Fibroblast of the conjunctiva (primary cell): ENCODE measurements at regions not wholly inside any gene's neighbourhood (a gene's known extent, or its start where the extent isn't known, plus 50 kb on each side); places are given as distances from the start of the nearest gene placed in this dataset.
"Not testable (repeated sequence)": the region's sequence is repeated elsewhere in the genome, so short reads cannot be mapped to it uniquely, and the experiment has no call there.

ENCODE experiments used
- DNase-seq: peaks from one replicate; pipeline ENCODE4 v3.0.0-alpha.2; 2010; ENCODE audit warnings: low read depth

DNA sequence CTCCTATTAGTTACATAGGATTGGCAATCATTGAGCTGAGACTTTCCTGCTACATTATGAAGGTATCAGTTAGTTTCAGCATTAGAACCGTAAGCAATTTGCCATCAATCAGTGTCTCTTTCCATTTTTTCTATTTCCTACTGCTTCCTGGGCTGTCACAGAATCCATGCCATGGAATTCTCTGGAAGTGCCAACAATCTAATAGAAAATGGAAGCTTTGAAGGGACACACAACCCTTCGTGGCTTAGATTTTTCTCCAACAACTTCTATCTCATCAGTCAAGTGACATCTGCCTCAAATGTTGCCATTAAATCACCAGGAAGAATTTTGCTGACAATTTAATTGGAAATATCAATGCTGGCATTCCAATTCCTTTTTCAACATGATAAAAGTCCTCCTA is 183.5 kb upstream of the PARD3B start:
- no peak for DNase-seq

DNA sequence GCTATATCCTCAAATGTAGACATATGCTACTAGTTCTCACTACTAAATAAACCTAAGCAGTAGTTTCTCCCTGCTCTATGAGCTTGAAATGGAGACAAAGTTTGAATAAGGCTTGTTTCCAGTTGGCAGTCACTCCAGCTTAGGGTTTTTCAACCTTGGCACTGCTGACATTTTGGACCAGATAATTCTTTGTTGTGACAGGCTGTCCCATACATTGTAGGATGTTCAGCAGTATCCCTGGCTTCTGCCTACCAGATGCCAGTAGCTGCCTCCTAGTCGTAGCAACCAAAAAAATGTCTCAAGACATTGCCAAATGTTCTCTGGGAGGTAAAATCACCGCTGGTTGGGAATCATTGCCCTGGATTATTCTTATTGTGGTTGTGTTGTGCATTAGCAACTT is 182.7 kb upstream of the PARD3B start:
- DNase-seq, result no peak

DNA sequence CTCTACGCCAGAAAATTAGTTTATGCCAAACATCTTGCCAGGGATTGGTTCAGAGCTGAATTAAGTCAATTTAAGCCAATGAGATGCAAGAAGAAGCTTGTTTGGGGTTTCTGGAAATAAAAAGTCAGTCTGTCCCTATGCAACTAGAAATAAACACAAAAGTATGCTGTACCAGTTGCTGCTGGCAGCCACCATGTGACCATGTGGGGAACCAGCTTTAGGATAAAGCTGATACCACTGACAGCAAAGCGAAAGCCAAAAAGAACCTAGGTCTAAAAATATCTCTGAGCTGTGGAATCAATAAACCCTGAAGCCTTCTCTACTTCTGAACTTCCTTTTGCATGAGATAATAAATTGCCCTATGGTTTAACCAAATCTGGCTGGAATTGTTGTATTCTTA is 181.8 kb upstream of the PARD3B start:
- DNase-seq, result no peak

DNA sequence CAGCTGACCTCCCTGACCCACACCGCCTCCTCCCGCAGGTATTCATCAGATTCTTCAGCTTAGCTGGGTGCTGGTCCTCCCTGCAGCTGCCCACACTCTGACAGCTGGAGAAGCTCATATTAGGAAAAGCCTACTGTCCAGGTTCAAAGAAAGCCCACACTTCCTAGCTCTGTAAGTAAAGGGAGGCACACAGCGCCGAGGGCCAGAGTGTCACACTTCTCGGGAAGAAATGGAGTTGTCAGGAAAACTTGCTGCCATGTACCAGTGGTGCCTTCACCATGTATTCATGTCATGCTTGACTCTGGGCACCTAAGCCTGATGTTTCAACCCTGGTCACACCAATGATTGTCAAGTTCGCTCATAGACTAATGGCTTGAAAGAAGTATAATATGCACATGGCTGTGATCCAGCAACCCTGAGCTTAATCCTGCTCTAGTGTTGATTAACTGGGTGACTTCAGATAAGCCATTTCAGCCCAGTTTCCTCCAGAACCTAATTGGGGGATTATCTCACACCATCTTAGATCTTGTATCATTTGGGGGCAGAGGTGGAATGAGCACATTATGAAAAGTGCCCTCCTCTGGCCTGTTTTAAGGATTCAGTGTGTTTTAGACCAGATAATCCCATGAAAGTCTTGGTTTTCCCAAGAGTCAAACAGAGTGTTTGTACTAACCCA is 180.3 kb upstream of the PARD3B start:
- no peak for DNase-seq

DNA sequence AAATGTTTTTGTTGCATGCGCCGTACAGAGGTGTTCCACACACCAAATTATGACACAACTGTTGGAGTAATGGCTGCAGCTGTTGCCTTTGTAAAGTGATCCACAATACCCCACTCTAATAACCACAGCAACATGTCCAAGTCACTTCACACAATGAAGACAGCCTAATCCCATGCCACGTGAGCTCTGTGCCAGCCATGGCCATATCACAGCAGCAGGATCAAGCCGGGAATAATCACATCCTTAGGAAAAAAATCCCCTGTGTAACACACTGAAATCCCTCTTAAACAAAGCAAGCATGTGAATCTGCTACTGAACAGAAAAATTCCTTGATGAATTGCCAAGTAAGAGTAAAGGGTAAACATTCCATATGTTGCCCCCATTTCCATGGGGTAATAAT is 179.5 kb upstream of the PARD3B start:
- no peak for DNase-seq

DNA sequence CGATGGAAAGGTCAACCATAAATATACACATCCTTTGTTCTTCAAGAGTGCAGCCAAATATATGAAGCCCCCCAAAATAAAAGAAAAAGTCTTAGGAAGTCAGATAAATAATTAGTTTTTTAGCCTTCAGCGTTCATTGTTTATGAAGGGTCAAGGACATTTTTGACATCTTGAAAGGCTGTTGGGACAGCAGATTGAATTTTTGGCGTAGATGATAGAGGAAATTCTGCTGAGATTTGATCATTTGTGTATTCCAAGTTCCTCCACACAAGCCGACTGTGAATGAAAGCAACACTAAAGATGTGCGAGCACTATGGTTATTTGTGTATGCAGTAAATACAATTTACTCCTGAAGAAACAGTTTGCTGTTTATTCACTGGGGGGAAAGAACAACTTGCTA is 177.8 kb upstream of the PARD3B start:
- no peak for DNase-seq

DNA sequence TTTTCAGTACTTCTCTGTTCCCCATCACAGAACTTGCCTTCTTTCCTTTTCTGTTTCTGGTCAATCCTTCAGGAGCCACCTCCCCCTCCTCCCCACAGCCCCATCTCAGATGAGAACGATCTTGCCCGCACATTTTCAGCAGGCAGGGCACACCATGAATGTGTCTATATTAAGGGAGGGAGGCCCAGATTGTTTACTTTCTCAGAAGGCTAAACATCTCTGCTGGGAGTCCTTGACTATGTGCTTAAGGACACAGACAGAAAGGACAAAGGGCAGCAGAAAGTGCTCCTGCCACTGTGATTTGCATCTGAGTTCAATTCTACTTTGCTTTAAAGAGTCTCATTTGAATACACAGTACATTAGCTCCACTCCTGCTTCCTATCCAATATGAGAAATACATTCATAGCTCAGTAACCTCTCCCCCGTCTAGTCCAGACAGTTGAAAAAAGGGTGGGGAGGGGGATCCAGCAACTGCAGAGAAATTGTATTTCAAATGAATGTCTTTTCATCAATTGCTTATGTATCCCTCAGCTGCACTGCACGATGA is 175.0 kb upstream of the PARD3B start:
- DNase-seq, result no peak

DNA sequence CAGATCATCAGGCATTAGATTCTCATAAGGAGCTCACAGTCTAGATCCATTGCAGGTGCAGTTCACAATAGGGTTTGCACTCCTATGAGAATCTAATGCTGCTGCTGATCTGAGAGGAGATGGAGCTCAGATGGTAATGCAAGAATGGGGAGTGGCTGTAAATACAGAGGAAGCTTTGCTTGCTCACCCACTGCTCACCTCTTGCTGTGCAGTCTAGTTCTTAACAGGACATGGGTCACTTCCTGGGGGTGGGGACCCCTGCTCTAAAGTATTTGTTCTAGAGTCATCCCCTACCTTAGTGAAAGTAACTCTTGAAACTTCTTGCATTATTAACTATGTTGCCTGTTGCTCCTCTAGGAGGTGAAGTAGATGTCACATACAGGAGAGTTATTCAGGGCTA is 171.3 kb upstream of the PARD3B start:
- DNase-seq, result no peak

DNA sequence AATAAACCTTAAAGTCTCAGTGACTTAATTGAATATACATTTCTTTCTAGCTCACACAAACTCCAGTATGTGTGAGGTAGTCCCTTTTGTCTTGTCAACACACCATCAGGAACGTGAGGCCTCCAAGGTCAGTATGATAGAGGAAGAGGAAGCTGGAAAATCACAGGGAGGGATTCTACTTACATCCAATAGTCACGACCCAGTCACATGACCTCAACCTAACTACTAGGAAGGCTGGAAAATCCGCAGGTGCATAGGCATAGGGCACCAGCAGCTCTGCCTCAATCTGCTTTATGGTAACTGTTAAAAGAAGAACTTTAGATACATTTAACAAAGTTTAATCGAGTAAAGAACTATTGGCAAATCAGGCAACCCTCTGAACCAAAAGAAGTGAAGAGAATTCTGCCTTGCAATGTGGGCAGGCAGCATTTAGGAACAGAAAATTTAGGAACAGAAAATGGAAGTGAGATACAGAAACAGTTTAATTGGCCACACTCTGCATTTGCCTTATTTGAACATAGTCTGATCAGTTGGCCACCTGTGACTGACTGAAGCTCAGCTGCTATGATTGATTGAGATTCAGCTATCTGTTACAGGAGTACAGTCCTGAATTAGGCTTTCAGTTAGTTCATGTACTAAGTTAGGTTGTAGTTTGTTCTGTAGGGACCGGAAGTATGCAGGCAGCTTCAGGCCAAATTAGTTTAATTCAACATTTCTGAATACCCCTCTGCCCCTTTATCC is 165.0 kb upstream of the PARD3B start:
- no peak for DNase-seq

DNA sequence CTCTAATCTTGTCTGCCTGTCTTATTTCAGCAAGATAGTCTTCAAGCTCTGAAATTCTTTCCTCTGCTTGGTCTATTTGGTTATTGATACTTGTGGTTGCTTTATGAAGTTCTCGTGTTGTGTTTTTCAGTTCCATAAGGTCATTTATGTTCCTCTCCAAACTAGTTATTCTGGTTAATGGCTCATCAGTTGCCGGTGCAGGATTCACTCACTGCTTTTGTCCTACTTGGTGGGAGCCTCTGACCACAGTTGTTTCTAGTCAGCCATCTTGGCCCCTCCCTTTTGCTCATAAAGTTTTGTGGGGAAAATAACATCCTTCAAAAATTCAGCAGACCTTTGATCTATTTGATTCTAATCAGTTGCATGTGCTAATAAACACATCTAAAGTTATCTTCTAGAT is 158.6 kb upstream of the PARD3B start:
- DNase-seq, result no peak

DNA sequence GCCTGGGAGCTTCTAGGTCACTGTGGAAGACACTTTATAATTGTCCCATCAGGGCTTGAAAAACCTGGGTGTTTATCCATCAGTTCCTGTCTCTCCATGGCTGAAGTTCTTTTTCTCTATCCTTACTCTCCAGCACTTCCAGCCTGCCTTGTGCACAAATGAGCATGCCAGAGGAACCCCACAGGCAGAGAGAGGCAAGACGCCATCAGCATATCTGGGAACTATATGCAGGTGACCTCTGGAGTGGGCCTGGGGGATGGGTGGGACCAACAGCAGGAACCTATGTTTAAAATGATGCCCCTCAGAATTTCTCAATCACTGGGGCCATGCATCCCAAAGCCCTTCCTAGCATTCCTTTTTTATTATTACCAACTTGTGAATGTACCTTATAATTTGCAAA is 156.2 kb upstream of the PARD3B start:
- no peak for DNase-seq

DNA sequence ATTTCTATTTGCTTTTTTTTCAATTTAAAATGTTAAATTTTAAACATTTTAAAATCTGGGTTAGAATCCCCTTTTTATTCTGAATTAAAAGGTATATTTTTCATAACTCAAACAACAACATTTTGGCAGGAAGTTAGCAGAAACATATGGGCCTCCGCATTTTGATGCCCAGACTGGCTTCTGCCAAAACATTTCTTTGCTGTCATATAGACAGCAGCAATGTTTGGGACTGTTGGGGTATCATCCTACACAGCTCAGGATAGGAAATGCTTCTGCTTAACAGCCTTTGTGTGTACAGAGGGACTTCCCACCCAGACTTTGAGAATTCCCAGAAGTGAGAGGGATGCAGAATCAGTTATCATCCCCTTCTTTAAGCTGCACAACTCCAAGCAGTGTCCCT is 155.4 kb upstream of the PARD3B start:
- no peak for DNase-seq

DNA sequence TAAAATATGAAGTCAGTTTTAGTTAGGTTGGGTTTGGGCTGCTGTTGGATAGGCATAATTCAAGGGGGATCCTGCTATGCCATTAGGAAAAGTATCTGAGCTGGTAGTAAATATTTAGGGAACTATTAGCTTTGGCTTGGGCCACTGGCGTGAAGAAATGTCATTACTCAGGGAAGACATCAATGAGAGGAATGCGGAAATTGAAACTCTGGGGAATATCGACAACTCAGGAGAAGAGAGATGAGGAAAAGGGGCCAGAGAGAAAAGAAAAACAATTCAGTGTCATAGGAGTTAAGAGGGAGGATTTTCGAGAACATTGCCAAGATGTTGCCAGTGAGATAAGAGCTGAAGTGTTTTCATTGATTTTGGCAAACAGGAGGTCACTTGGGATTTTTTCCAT is 149.7 kb upstream of the PARD3B start:
- DNase-seq, result no peak

DNA sequence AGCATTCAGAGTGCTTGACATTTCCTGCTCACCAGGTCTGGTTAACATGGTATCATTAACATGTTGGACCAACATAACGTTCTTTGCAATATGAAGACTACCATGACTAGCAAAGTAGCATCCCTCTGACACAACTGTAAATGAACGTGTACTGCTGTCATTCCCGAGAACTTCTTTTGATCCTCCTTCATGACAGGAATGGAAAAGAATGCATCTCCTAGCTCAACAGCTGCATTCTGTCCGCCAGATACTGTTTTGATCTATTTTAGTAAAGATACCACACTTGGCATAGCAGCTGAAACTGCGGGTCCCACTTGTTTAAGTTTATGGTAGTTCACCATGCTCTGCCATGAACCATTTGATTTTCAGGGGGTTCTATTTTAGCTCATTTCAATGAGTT is 144.2 kb upstream of the PARD3B start:
- DNase-seq, result no peak

DNA sequence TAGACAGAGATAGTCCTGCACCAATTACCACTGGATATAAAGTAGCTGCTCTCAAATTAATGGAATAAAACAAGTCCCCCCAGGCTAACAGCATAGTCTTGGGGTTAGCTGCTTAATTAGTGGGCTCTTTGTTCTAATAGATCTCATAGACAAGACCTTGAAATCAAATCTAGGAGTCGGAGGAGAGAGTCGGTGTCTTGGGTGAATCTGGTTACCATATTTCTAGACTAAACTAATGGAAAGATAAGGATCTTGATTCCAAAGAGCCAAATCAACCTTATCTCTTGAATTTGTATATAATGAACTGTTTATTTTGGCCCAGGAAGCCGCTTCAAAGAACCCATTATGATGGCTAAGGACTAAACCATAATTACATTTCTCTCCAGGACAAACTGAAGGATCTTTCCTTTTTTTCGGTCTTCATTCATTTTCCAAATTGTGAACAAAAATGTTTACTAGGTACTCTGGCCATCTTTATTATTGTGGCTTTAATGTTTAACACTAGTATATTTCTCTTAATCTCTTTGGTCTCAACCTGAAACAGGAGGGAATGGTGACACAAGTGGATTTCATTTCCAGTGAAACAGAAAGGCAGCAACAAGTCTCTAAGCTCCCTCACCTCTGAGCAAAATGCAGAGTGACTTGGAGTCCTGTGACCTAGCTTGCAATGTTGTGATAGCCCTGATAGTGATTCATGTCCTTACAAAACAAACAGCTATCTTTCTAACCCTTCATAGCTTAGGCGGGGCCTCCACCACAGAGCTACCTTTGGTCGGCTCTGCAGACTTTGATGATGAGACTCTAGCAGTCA is 137.9 kb upstream of the PARD3B start:
- no peak for DNase-seq

DNA sequence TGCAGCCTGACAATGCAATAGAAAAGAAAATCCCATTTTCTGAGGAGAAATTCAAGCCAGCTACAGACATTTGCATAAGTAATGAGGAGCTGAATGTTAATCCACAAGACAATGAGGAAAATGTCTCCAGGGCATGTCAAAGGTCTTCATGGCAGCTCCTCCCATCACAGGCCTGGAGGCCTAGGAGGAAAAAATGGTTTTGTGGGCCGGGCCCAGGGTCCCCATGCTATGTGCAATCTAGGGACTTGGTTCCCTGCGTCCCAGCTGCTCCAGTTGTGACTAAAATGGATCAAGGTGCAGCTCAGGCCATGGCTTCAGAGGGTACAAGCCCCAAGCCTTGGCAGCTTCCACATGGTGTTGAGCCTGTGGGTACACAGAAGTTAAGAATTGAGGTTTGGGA is 132.5 kb upstream of the PARD3B start:
- not testable (repeated sequence) for DNase-seq

DNA sequence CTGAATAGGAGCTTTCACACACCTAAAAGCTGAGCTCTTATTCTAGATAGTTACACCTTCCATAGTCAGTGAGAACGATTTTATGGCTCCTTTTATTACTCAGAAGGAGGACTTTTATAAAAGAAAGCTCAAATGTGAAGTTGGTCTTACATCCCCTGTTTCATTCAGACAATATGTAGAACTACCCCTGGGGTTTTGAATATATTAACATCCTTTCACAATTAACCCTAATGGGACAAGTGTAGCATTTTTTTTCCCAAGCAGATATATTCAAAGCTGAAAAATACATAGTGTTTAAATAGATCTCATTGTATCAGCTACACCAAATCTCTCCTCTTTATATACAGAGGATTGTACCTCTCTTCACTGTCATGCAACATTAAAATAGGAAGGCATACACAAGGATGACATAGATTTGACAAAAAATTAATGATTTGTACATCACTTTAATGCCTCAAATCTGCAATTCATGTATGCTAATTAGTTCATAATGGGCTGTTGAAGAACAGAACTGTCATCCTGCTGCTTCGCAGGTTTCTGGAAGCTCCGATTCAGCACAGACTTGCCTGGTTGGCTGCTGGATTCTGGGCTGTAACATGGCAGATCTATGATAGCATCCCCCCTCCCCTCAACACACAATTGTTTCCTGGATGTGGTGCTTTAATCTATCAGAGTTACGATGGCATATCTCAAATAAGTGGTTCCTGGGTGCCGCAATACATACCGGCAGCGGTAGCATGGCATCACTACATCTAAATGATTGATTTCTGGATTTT is 129.7 kb upstream of the PARD3B start:
- DNase-seq, result no peak

DNA sequence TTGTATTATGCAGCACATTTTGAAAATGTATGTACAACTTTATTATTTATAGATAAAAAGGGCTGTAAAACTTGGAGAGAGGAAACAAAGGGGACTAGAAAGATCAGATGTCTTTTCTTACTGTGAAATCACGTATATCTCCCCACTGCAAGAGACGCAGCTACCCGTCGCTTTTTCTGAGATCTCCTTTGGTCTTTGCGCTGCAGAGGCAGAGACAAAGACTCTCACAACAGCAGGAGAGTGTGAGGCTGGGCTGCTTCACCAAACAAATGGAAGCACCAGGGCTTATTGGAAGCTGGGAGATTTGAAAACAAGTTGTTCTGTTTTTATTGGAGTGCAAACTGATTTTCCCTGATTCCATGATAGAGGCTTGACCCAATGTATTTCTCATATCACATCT is 129.0 kb upstream of the PARD3B start:
- no peak for DNase-seq

DNA sequence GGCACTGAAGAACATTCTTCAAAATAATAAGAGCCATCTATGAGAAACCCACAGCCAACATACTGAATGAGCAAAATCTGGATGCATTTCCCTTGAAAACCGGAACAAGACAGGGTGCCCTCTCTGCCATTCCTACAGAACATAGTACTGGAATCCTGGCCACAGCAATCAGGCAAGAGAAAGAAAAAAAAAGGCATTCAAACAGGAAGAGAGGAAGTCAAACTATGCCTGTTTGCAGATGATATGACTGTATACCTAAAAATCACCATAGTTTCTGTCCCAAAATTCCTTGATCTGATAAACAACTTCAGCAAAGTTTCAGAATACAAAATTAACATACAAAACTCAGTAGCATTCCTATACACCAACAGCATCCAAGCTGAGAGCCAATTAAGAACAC is 119.5 kb upstream of the PARD3B start:
- no peak for DNase-seq

DNA sequence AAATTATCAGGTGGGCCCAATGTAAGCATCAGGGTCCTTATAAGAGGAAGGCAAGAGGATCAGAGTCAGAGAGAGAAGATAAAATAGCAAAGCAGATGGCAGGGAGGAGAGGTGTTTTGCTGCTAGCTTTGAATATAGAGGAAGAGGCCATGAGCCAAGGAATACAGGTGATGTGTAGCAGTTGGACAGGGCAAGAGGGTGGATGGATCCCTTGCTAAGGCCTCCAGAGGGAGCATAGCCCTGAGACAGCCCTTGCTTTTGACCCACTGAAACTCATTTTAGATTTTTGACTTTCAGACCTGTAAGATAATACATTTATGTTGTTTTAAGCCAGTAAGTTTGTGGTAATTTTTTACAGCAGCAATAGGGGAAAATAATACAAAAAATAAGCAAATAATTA is 116.6 kb upstream of the PARD3B start:
- DNase-seq, result no peak

DNA sequence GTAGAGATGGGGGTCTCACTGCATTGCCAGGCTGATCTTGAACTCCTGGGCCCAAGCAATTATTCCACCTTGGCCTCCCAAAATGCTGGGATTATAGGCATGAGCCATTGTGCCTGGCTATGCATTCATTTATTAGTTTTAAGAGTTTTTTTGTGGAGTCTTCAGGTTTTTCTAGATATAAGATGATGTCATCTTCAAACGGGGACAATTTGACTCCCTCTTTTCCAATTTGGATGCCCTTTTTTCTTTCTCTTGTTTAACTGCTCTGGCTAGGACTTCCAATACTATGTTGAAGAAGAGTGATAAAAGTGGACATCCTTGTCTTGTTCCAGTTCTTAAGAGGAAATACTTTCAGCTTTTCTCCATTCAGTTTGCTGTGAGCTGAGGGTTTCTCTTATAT is 113.7 kb upstream of the PARD3B start:
- no peak for DNase-seq

DNA sequence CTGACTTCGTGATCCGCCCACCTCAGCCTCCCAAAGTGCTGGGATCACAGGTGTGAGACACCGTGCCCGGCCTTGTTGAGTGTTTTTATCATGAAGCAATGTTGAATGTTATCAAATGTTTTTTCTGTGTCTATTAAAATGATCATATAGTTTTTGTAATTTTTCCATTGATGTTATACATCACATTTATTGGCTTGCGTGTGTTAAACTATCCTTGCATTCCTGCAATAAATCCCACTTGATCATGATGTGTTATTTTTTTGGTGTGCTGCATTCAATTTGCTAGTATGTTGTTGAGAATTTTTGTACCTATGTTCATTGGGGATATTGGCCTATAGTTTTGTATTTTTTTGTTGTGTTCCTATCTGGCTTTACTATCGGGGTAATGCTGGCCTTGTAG is 113.1 kb upstream of the PARD3B start:
- no peak for DNase-seq
